NCI-H526 treated with DMSO at 0.1 percent for 48 hours (cell line): ENCODE measurements at regions not wholly inside any gene's neighbourhood (a gene's known extent, or its start where the extent isn't known, plus 50 kb on each side); places are given as distances from the start of the nearest gene placed in this dataset.
"Not testable (repeated sequence)": the region's sequence is repeated elsewhere in the genome, so short reads cannot be mapped to it uniquely, and the experiment has no call there.

Experiments
- DNase-seq: peaks from one replicate; lab custom pipeline; 2025; lab: John Stamatoyannopoulos, UW

DNA sequence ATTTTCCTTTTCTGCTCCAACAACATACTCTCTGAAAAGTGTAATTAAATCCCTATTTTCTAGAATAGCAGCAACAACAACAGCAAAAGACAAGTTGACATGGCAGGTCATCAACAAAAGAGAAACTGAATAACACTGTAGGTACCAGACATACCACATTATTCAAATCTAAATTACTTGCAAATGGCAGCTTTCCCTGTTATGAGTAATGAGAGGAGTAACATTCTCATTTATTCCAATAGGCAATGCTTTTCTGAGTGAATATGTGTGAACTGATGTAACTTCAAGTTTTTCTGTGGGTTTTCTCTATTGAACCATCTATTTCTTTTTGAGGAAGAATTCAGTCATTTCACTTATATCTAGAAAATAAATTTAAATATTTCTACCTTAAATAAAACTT is 501.5 kb downstream of the TRIB2 start:
- no peak for DNase-seq

GRCh38 chr2:13227578-13227977 is 510.8 kb downstream of the TRIB2 start:
- no peak for DNase-seq

- no peak for DNase-seq
These were observed 513.5 kb downstream of the TRIB2 start for GRCh38 chr2:13230221-13230620.

- DNase-seq = peak; percentile 96
These were observed 523.3 kb downstream of the TRIB2 start for GRCh38 chr2:13240061-13240460.

DNA sequence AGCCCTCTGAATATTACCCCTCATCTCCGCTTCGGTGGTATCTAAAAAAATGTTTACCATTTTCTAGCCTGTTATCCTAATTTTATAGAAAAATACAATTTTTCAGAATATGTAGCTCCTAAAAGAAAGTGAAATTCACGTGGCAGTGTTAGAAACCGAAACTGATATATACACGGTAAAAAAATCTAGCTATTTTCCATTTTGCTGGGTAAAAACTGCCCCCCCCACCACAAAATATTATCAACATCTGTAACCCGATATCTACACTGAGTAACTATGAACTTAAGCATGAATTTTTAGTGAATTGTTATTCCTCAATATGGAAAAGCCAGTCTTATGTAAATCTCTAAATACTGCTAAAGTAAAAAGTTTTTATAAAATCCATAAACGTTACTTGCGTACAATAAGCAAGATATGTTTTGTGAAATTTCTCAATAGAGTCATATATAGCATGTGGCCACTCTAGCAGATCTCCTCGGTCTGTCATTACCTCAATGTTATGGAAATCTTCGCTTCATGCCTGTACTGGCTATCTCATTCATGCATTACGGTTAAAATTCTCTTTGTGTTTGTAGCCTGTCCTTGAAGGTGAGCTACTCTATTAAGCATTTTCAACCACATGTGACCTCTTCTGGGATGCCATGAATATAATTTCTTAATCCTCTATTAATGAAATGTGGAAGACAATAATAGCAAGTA is 524.2 kb downstream of the TRIB2 start:
- DNase-seq = peak; percentile 53

- no peak for DNase-seq
These were observed 535.9 kb downstream of the TRIB2 start for GRCh38 chr2:13252615-13253014.

- no peak for DNase-seq
These were observed 538.7 kb downstream of the TRIB2 start for GRCh38 chr2:13255485-13255884.

DNA sequence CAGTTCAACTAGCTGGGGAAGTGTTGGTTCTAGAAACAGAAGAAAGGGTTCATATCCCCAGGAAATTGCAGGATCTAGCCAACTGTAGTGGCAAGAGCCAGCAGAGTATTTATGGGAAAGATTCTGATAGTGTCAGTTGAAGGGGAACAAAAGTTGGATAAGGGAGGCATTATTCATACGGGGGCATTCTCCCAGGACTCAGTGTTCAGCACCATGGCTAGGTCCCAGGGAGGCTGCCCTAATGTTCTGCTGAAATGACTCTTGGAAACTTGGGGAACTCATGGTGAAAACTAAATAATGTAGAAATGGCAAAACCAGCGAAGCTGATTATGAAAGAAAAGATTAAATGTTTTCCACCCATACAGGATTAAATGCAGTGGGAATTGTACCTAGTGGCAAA is 543.7 kb downstream of the TRIB2 start:
- DNase-seq = no peak

DNA sequence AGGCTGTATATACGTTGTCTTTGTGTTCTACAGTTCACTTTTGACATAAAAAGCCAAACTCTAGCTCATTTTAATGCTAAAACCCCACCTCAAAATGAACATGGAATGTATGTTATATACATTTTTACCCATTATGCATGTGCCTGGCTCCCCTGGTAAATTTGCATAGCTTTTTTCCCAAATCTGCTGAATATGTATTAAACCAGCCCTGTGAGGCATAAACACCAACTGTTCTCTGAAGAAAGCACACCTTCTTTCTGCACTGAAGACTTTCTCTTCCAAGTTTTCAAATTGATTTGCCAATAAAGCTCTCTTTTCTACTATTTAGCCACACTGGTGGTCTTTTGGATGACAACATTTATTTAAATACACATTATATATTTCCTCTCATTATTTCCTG is 549.4 kb downstream of the TRIB2 start:
- DNase-seq = no peak

- DNase-seq = no peak
These were observed 568.0 kb downstream of the TRIB2 start for GRCh38 chr2:13284688-13285087.

DNA sequence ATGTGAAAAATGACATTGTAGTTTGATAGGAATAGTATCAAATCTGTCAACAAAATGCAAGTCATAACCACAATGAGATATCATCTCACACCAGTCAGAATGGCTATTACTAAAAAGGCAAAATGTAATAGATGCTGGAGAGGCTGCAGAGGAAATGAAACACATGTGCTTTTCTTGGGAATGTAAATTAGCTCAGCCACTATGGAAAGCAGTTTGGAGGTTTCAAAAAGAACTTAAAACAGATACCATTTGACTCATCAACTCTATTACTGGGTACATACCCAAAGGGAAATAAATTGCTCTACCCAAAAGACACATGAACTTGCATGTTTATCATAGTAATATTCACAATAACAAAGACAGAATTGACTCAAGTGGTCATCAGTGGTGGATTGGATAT is 572.6 kb downstream of the TRIB2 start:
- DNase-seq = no peak

- DNase-seq = not testable (repeated sequence)
These were observed 591.7 kb downstream of the TRIB2 start for GRCh38 chr2:13308478-13308805.

- no peak for DNase-seq
These were observed 592.3 kb downstream of the TRIB2 start for GRCh38 chr2:13308989-13309388.

DNA sequence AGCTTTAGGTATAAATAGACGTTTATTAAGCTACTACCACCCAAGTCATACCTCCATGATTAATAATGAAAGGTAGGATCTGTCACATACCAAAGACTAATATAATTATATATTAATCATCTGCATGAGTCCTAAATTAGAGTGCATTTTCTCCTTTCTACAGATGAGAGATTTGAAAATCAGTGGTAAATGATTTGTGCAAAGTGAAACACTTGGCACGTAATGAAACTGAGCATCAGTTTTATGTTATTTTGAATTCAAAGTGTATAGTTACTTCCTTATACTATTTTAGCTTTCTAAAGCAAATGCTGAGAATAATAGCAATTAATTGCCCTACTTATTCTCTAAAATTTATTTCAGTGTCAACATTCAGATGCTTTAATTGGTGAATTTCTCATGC is 615.3 kb downstream of the TRIB2 start:
- DNase-seq = no peak

DNA sequence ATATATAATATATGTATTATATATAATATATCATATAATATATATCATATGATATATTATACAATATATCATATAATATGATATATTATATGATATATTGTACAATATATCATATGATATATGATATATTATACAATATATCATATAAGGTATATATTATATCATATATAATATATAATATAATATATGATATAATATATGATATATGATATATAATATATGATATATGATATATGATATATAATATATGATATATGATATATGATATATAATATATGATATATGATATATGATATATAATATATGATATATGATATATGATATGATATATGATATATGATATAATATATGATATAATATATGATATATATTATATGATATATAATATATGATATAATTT is 617.3 kb downstream of the TRIB2 start:
- DNase-seq = not testable (repeated sequence)

GRCh38 chr2:13334545-13334944 is 617.8 kb downstream of the TRIB2 start:
- no peak for DNase-seq

- DNase-seq = no peak
These were observed 619.3 kb downstream of the TRIB2 start for GRCh38 chr2:13335862-13336535.

GRCh38 chr2:13351068-13351467 is 634.3 kb downstream of the TRIB2 start:
- no peak for DNase-seq

DNA sequence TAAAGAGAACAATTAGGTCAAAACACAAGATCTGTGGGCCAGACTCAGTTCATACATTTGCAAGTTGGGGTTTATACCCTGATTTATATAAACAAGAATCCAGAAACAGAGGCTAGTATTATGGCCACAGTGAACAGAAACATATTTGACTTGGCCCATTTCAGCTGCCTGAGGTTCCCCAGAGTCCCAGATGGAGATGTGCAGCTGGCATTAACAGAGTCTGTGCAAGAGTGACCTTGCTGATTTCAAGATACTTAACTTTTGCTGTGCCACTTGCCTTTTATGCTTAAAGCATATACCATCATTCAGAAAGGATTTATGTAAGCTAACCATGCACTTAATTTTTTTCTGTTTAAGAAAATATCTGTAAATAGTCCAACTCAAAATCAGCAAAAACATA is 636.3 kb downstream of the TRIB2 start:
- no peak for DNase-seq

- no peak for DNase-seq
These were observed 637.3 kb downstream of the TRIB2 start for GRCh38 chr2:13354031-13354430.

GRCh38 chr2:13381928-13382327 is 665.2 kb downstream of the TRIB2 start:
- not testable (repeated sequence) for DNase-seq

DNA sequence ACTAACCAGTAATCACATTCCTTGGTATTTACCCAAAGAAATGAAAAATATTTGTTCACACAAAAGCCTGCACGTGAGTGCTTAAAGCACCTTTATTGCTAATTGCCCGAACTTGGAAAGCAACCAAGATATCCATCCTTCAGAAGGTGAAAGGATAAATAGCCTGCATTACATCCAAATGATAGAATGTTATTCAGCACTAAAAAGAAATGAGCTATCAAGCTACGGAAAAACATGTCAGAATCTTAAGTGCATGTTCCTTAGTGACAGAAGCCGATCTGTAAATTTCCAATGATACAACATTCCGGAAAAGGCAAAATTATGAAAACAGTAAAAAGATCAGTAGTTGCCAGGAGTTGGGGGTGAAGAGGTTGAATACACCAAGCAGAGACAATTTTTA is 672.4 kb downstream of the TRIB2 start:
- DNase-seq = not testable (repeated sequence)

DNA sequence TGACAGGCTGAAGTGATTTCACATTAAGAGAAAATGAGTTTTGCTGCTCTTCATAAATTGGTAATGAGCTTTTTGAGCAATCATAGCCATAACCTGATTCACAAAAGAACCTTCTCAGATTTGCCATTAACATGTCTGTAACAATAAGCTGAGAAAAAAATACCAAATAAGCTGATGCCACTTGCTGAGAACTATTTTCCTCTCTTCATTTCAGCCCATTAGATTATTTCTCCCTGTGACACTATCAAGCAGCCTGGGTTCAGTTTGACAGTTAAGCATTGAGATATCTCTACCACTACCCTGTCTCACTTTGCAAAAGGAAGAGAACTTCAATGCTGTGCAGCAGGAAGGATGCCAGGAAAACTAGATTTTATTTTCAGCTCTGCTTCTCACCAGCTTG is 673.9 kb downstream of the TRIB2 start:
- no peak for DNase-seq

- no peak for DNase-seq
These were observed 684.6 kb downstream of the TRIB2 start for GRCh38 chr2:13401312-13401711.
